Lower leg skin (tissue), 4 donors: ENCODE measurements at regions not wholly inside any gene's neighbourhood (a gene's known extent, or its start where the extent isn't known, plus 50 kb on each side); places are given as distances from the start of the nearest gene placed in this dataset.

Source experiments
- DNase-seq, 2 donors: peaks; one replicate each; pipeline ENCODE4 v3.0.0-alpha.2; 2019; ENCODE audit warnings: low spot score in 2 of 2
- H3K4me3 ChIP-seq: fragments of 200-600 bp; sonication (generic); 2 replicates; pipeline ENCODE4 v1.5.1; 2017; ENCODE audit warnings: mild to moderate bottlenecking, low read depth; ENCODE audit not compliant: poor library complexity, severe bottlenecking
- CTCF ChIP-seq, 3 donors: fragments of 450-650 bp; IDR thresholded peaks; one replicate each; pipeline ENCODE4 v1.5.1; 2016; ENCODE audit warnings: antibody characterized with exemption in 3 of 3, mild to moderate bottlenecking in 3 of 3, moderate library complexity in 2 of 3
- POLR2A ChIP-seq, 2 donors: fragments of 450-650 bp; IDR thresholded peaks; one replicate each; pipeline ENCODE4 v1.6.1; 2016 to 2017; ENCODE audit warnings: antibody characterized with exemption in 2 of 2, mild to moderate bottlenecking in 1 of 2, moderate library complexity in 1 of 2
- WGBS, 2 donors: methylation state at CpG; one replicate each; pipeline ENCODE4 v1.1.5; 2018; 5-methylcytosine and 5-hydroxymethylcytosine counted together
- intact Hi-C: fragments of 100-400 bp; cut with DNase I; formaldehyde crosslinking; loops from one replicate; pipeline ENCODE4 v1.15.0; 2023; ENCODE audit warnings: low total_unique reads

GRCh38 chr5:109945723-109946480, 256.2 kb downstream of the MAN2A1 start:
- no peak for DNase-seq
- intact Hi-C loops: no loop called here
- 55 to 64% methylated on average over 2 of the region's 2 CpGs for WGBS, 2 donors
- H3K4me3 ChIP-seq: no peak overlapping the region
- TF ChIP-seq POLR2A (IDR thresholded peaks at IDR 0.05): no peak

- 61 to 65% methylated on average over 4 of the region's 4 CpGs for WGBS, 2 donors
Measured at GRCh38 chr5:109946610-109947009, 256.9 kb downstream of the MAN2A1 start.

DNA sequence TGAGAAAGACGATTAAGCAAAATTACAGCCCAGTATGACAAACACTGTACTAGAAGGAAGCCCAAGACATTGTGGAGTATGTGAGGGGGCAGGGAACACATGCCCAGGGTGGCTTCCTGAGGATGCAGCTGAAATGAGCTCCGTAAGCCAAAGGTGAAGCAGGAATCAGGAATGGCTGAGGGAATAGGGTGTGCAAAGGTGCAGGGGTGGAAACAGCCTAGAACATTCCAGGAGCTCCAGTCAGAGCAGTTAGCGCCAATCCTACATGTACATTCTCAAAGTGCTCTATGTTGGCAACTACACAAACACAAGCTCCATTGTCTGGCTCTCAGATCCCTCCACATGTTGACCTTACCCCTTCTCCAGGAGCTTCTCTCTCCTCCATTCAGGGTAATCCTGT, 257.9 kb downstream of the MAN2A1 start:
- intact Hi-C loops: no loop called here
- WGBS, 2 donors: 81 to 89% methylated on average over 3 of the region's 3 CpGs
- no peak overlapping the region for H3K4me3 ChIP-seq
- no peak for DNase-seq
- TF ChIP-seq POLR2A (IDR thresholded peaks at IDR 0.05) (no peak), CTCF (IDR thresholded peaks at IDR 0.05) (no peak)

More at GRCh38 chr5:109946610-109947009, 256.9 kb downstream of the MAN2A1 start:
- DNase-seq: no peak
- intact Hi-C loops: no loop called here
- no peak overlapping the region for H3K4me3 ChIP-seq
- TF ChIP-seq POLR2A (IDR thresholded peaks at IDR 0.05): no peak
- TF ChIP-seq CTCF (IDR thresholded peaks at IDR 0.05): no peak

GRCh38 chr5:109950634-109951033, 260.9 kb downstream of the MAN2A1 start:
- intact Hi-C loops: no loop called here
- H3K4me3 ChIP-seq: no peak overlapping the region
- TF ChIP-seq CTCF (IDR thresholded peaks at IDR 0.05) (no peak), POLR2A (IDR thresholded peaks at IDR 0.05) (no peak)
- no peak for DNase-seq

DNA sequence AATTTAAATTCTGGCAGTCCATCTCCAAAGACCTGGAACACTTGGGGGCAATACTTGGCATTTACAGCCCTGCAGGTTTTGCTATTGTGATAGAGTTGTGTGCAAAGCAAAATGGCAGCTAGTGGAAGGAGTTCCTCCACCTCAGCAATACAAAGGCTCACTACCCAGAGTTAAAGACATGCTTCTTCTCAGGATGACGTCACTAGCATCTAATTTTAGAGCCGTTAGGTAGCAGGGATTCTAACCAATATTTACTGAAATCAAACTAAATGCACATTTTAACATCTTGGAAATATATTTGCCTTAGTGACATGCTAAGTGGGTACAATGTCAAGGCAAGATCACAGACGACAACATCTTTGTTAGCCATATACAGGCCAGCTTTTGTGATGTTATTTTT, 261.6 kb downstream of the MAN2A1 start:
- intact Hi-C loops: no loop called here
- H3K4me3 ChIP-seq: no peak overlapping the region
- DNase-seq: no peak
- TF ChIP-seq POLR2A (IDR thresholded peaks at IDR 0.05) (no peak), CTCF (IDR thresholded peaks at IDR 0.05) (no peak)
- WGBS, 2 donors: 87 to 90% methylated on average over 3 of the region's 3 CpGs

- TF ChIP-seq POLR2A (IDR thresholded peaks at IDR 0.05) (no peak), CTCF (IDR thresholded peaks at IDR 0.05) (no peak)
- 75 to 80% methylated on average over 5 of the region's 5 CpGs for WGBS, 2 donors
Measured at GRCh38 chr5:109951758-109952157, 262.0 kb downstream of the MAN2A1 start.

More at GRCh38 chr5:109951758-109952157, 262.0 kb downstream of the MAN2A1 start:
- no peak overlapping the region for H3K4me3 ChIP-seq
- DNase-seq: no peak
- intact Hi-C loops: no loop called here
